ENCODE measurements at regions not wholly inside any gene's neighbourhood (a gene's known extent, or its start where the extent isn't known, plus 50 kb on each side); places are given as distances from the start of the nearest gene placed in this dataset.

DNA sequence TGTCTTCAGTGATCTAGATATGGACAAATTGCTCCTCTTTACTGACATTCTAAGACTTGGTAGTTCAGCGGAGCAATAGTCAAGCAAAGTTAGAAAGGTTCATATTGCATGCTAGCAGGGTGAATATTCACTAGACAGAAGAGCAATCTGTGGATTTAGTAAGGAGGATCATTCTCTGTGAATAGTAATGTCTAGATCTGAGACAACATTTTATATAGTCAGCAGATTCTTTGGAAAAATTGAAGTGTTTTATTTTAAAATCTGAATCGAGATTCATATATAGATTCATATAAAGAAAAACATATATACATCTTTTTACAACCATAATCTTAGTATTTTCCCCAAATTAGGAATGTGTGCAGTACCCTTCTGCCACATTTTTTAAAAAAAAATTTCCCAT is 274.5 kb upstream of the BRINP3 start:
- no peak for TF ChIP-seq POLR2A (IDR thresholded peaks at IDR 0.05; ENCODE audit: insufficient read depth in 1 of 2, low read depth in 2 of 2, low read length in 2 of 2)
- TF ChIP-seq ZNF670 (CRISPR knock-in tag; IDR thresholded peaks at IDR 0.05; ENCODE audit: borderline replicate concordance) = no peak
- TF ChIP-seq BHLHE40 (IDR thresholded peaks at IDR 0.05; ENCODE audit: low read length) = no peak
- TF ChIP-seq, protein P1, sequence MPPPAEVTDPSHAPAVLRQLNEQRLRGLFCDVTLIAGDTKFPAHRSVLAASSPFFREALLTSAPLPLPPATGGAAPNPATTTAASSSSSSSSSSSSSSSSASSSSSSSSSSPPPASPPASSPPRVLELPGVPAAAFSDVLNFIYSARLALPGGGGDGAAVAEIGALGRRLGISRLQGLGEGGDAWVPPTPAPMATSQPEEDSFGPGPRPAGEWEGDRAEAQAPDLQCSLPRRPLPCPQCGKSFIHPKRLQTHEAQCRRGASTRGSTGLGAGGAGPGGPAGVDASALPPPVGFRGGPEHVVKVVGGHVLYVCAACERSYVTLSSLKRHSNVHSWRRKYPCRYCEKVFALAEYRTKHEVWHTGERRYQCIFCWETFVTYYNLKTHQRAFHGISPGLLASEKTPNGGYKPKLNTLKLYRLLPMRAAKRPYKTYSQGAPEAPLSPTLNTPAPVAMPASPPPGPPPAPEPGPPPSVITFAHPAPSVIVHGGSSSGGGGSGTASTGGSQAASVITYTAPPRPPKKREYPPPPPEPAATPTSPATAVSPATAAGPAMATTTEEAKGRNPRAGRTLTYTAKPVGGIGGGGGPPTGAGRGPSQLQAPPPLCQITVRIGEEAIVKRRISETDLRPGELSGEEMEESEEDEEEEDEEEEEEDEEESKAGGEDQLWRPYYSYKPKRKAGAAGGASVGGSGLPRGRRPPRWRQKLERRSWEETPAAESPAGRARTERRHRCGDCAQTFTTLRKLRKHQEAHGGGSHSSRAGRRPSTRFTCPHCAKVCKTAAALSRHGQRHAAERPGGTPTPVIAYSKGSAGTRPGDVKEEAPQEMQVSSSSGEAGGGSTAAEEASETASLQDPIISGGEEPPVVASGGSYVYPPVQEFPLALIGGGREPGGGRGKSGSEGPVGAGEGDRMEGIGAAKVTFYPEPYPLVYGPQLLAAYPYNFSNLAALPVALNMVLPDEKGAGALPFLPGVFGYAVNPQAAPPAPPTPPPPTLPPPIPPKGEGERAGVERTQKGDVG (CRISPR knock-in tag; IDR thresholded peaks at IDR 0.05; ENCODE audit: borderline replicate concordance) = no peak
- no peak for TF ChIP-seq NFE2L1 (CRISPR knock-in tag; IDR thresholded peaks at IDR 0.05; ENCODE audit: borderline replicate concordance)
- TF ChIP-seq RAD21 (CRISPR knock-in tag; IDR thresholded peaks at IDR 0.05) = no peak

All from HepG2 (cell line).